22Rv1 (cell line): ENCODE measurements at regions not wholly inside any gene's neighbourhood (a gene's known extent, or its start where the extent isn't known, plus 50 kb on each side); places are given as distances from the start of the nearest gene placed in this dataset.
"Not testable (repeated sequence)": the region's sequence is repeated elsewhere in the genome, so short reads cannot be mapped to it uniquely, and the experiment has no call there.

Experiments
- ZFX ChIP-seq: fragments of 450-650 bp; IDR thresholded peaks from 2 replicates; pipeline ENCODE4 v1.6.1; 2017; ENCODE audit warnings: antibody characterized with exemption, borderline replicate concordance
- TF ChIP-seq, protein P1 (sequence below): fragments of 450-650 bp; IDR thresholded peaks from 2 replicates; pipeline ENCODE4 v1.5.1; 2017; ENCODE audit warnings: mild to moderate bottlenecking

DNA sequence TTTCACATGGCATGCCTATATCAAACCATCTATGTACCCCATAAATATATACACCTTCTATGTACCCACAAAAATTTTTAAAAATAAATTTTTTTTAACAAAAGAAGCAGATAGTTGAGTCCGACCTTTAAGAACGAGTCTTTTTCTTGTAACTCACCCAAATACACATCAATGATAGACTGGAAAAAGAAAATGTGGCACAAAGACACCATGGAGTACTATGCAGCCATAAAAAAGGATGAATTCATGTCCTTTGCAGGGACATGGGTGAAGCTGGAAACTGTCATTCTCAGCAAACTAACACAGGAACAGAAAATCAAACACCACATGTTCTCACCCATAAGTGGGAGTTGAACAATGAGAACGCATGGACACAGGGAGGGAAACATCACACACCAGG, 532.7 kb downstream of the RBFOX1 start:
- TF ChIP-seq, protein P1, sequence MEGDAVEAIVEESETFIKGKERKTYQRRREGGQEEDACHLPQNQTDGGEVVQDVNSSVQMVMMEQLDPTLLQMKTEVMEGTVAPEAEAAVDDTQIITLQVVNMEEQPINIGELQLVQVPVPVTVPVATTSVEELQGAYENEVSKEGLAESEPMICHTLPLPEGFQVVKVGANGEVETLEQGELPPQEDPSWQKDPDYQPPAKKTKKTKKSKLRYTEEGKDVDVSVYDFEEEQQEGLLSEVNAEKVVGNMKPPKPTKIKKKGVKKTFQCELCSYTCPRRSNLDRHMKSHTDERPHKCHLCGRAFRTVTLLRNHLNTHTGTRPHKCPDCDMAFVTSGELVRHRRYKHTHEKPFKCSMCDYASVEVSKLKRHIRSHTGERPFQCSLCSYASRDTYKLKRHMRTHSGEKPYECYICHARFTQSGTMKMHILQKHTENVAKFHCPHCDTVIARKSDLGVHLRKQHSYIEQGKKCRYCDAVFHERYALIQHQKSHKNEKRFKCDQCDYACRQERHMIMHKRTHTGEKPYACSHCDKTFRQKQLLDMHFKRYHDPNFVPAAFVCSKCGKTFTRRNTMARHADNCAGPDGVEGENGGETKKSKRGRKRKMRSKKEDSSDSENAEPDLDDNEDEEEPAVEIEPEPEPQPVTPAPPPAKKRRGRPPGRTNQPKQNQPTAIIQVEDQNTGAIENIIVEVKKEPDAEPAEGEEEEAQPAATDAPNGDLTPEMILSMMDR, result not testable (repeated sequence)
- TF ChIP-seq ZFX, result not testable (repeated sequence)
